Amniotic epithelial cell (primary cell): ENCODE measurements at regions not wholly inside any gene's neighbourhood (a gene's known extent, or its start where the extent isn't known, plus 50 kb on each side); places are given as distances from the start of the nearest gene placed in this dataset.
"Not testable (repeated sequence)": the region's sequence is repeated elsewhere in the genome, so short reads cannot be mapped to it uniquely, and the experiment has no call there.

ENCODE experiments used
- DNase-seq: peaks from one replicate; pipeline ENCODE4 v3.0.0-alpha.2; 2010; ENCODE audit warnings: low read depth

GRCh38 chr4:126922328-126922938, 710.3 kb upstream of the INTU start:
- DNase-seq = not testable (repeated sequence)

GRCh38 chr4:126924237-126924636, 708.5 kb upstream of the INTU start:
- DNase-seq = no peak

GRCh38 chr4:126930059-126930458, 702.7 kb upstream of the INTU start:
- not testable (repeated sequence) for DNase-seq

GRCh38 chr4:126935801-126936200, 697.0 kb upstream of the INTU start:
- DNase-seq = no peak

GRCh38 chr4:126937342-126937741, 695.4 kb upstream of the INTU start:
- no peak for DNase-seq

- no peak for DNase-seq
Observed at GRCh38 chr4:126937846-126938422, 694.8 kb upstream of the INTU start.

- DNase-seq = peak; percentile 65
Observed at GRCh38 chr4:126939401-126939800, 693.4 kb upstream of the INTU start.

GRCh38 chr4:126947536-126947935, 685.2 kb upstream of the INTU start:
- DNase-seq = no peak

- peak; percentile 61 for DNase-seq
Observed at GRCh38 chr4:126954537-126955291, 678.0 kb upstream of the INTU start.

- DNase-seq = no peak
Observed at GRCh38 chr4:126955292-126956183, 677.2 kb upstream of the INTU start.

GRCh38 chr4:126956184-126956897, 676.4 kb upstream of the INTU start:
- no peak for DNase-seq

- peak; percentile 37 for DNase-seq
Observed at GRCh38 chr4:126957556-126957955, 675.2 kb upstream of the INTU start.

- DNase-seq = no peak
Observed at GRCh38 chr4:126957987-126958386, 674.8 kb upstream of the INTU start.

- no peak for DNase-seq
Observed at GRCh38 chr4:126958482-126958881, 674.3 kb upstream of the INTU start.

GRCh38 chr4:126959056-126959745, 673.6 kb upstream of the INTU start:
- no peak for DNase-seq

GRCh38 chr4:126960760-126961159, 672.0 kb upstream of the INTU start:
- no peak for DNase-seq

- DNase-seq = no peak
Observed at GRCh38 chr4:126961661-126962060, 671.1 kb upstream of the INTU start.

GRCh38 chr4:126965877-126966276, 666.9 kb upstream of the INTU start:
- DNase-seq = peak; percentile 5

- DNase-seq = no peak
Observed at GRCh38 chr4:126969360-126970235, 663.2 kb upstream of the INTU start.

GRCh38 chr4:126973201-126973600, 659.6 kb upstream of the INTU start:
- peak; percentile 40 for DNase-seq
